GM23338 (cell line): ENCODE measurements at regions not wholly inside any gene's neighbourhood (a gene's known extent, or its start where the extent isn't known, plus 50 kb on each side); places are given as distances from the start of the nearest gene placed in this dataset.

Experiments used
- CREB1 ChIP-seq: fragments of 250-450 bp; sonication (Bioruptor Pico); IDR thresholded peaks from 2 replicates; pipeline ENCODE4 v1.5.0; 2020; ENCODE audit warnings: low read depth, mild to moderate bottlenecking, moderate library complexity
- CTCF ChIP-seq, 2 experiments: fragments of 200-600 bp in 1 of 2; sonication (generic) in 1 of 2; conservative IDR thresholded peaks; 2 replicates each; pipeline versions ENCODE4 v1.5.1 to v1.6.1; 2016 to 2017; ENCODE audit warnings: antibody characterized with exemption in 2 of 2, low read depth in 2 of 2, mild to moderate bottlenecking in 2 of 2, moderate library complexity in 1 of 2
- EZH2 ChIP-seq: fragments of 200-600 bp; sonication (generic); IDR thresholded peaks from one replicate; pipeline ENCODE4 v1.8.0; 2017; ENCODE audit warnings: antibody characterized with exemption, mild to moderate bottlenecking, low read depth; ENCODE audit not compliant: unreplicated experiment
- EZH2phosphoT487 ChIP-seq: fragments of 200-600 bp; sonication (generic); IDR thresholded peaks from one replicate; pipeline ENCODE4 v1.8.1; 2018; ENCODE audit warnings: antibody characterized with exemption; ENCODE audit not compliant: unreplicated experiment
- NANOG ChIP-seq: IDR thresholded peaks from 2 replicates; pipeline ENCODE4 v1.6.1; 2016; ENCODE audit warnings: antibody characterized with exemption, borderline replicate concordance
- POLR2AphosphoS5 ChIP-seq: IDR thresholded peaks from 2 replicates; pipeline ENCODE4 v1.6.1; 2016; ENCODE audit warnings: antibody characterized with exemption, low read depth
- TF ChIP-seq, protein P1 (sequence below): IDR thresholded peaks from one replicate; pipeline ENCODE4 v1.6.1; 2018; ENCODE audit warnings: antibody characterized with exemption; ENCODE audit not compliant: unreplicated experiment

- TF ChIP-seq CTCF (conservative IDR thresholded peaks at IDR 0.05; ENCODE audit: low read depth in 2 of 2) (no peak), EZH2 (no peak), POLR2AphosphoS5 (no peak), CREB1 (CRISPR knock-in tag) (no peak), EZH2phosphoT487 (no peak), NANOG (no peak)
- TF ChIP-seq, protein P1, sequence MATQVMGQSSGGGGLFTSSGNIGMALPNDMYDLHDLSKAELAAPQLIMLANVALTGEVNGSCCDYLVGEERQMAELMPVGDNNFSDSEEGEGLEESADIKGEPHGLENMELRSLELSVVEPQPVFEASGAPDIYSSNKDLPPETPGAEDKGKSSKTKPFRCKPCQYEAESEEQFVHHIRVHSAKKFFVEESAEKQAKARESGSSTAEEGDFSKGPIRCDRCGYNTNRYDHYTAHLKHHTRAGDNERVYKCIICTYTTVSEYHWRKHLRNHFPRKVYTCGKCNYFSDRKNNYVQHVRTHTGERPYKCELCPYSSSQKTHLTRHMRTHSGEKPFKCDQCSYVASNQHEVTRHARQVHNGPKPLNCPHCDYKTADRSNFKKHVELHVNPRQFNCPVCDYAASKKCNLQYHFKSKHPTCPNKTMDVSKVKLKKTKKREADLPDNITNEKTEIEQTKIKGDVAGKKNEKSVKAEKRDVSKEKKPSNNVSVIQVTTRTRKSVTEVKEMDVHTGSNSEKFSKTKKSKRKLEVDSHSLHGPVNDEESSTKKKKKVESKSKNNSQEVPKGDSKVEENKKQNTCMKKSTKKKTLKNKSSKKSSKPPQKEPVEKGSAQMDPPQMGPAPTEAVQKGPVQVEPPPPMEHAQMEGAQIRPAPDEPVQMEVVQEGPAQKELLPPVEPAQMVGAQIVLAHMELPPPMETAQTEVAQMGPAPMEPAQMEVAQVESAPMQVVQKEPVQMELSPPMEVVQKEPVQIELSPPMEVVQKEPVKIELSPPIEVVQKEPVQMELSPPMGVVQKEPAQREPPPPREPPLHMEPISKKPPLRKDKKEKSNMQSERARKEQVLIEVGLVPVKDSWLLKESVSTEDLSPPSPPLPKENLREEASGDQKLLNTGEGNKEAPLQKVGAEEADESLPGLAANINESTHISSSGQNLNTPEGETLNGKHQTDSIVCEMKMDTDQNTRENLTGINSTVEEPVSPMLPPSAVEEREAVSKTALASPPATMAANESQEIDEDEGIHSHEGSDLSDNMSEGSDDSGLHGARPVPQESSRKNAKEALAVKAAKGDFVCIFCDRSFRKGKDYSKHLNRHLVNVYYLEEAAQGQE = no peak
Observed at GRCh38 chr1:30444401-30444800, 279.0 kb downstream of the MATN1 start.
